SK-N-SH (cell line): ENCODE measurements at regions not wholly inside any gene's neighbourhood (a gene's known extent, or its start where the extent isn't known, plus 50 kb on each side); places are given as distances from the start of the nearest gene placed in this dataset.
A peak's percentile ranks its signal among the peaks of the same experiment; 100 is the strongest.

Experiments used
- CTCF ChIA-PET: fragments of 300-600, 350-600 bp; formaldehyde crosslinking; extraction: SDS; loops from one replicate; lab custom pipeline; 2021; lab: Yijun Ruan, JAX
- POLR2A ChIA-PET: fragments of 350-600 bp; sonication (Branson Sonifier 250); formaldehyde crosslinking; extraction: SDS; loops from one replicate; lab custom pipeline; 2020; ENCODE audit warnings: antibody characterized with exemption, inconsistent platforms; lab: Yijun Ruan, JAX
- DNase-seq: peaks from one replicate; pipeline ENCODE4 v3.0.0; 2012
- H2AFZ ChIP-seq: fragments of 200-600 bp; sonication (generic); 2 replicates; pipeline ENCODE4 v1.8.1; 2016; ENCODE audit warnings: antibody characterized with exemption, mild to moderate bottlenecking, low read depth
- H3F3A ChIP-seq: fragments of 200-600 bp; sonication (generic); replicated peaks from 2 replicates; pipeline ENCODE3; 2016; ENCODE audit warnings: antibody characterized with exemption, mild to moderate bottlenecking; ENCODE audit not compliant: insufficient read depth
- H3K27ac ChIP-seq, 2 experiments: fragments of 200-500 bp in 1 of 2; fragments of 200-600 bp in 1 of 2; sonication (Bioruptor generic) in 1 of 2; sonication (generic), shearing (Covaris generic) in 1 of 2; 2 replicates each; pipeline versions ENCODE4 v1.5.1 to v1.6.1; 2014 to 2016; ENCODE audit warnings: low read depth in 2 of 2, inconsistent platforms in 1 of 2, low read length in 1 of 2, mild to moderate bottlenecking in 1 of 2, mixed read lengths in 1 of 2
- H3K27me3 ChIP-seq: fragments of 200-600 bp; sonication (generic), shearing (Covaris generic); 2 replicates; pipeline ENCODE4 v1.6.1; 2016; ENCODE audit warnings: mixed run types; ENCODE audit not compliant: insufficient read depth
- H3K36me3 ChIP-seq, 2 experiments: fragments of 200-500 bp in 1 of 2; fragments of 200-600 bp in 1 of 2; sonication (Bioruptor generic) in 1 of 2; sonication (generic) in 1 of 2; replicated peaks in 1 of 2; 2 replicates each; pipeline versions ENCODE3 to v1.5.1; 2014 to 2016; ENCODE audit warnings: low read length in 1 of 2, mild to moderate bottlenecking in 1 of 2; ENCODE audit not compliant: insufficient read depth in 2 of 2, control insufficient read depth in 1 of 2
- H3K4me1 ChIP-seq, 2 experiments: fragments of 200-500 bp in 1 of 2; fragments of 200-600 bp in 1 of 2; sonication (Bioruptor generic) in 1 of 2; sonication (generic), shearing (Covaris generic) in 1 of 2; 2 replicates each; pipeline versions ENCODE4 v1.5.1 to v1.6.1; 2014 to 2016; ENCODE audit warnings: low read depth in 1 of 2, low read length in 1 of 2, mixed run types in 1 of 2; ENCODE audit not compliant: insufficient read depth in 2 of 2, control insufficient read depth in 1 of 2
- H3K4me2 ChIP-seq: fragments of 200-600 bp; sonication (generic), shearing (Covaris generic); 2 replicates; pipeline ENCODE4 v1.6.1; 2017; ENCODE audit warnings: mixed run types
- H3K4me3 ChIP-seq, 2 experiments: fragments of 200-500 bp in 1 of 2; fragments of 200-600 bp in 1 of 2; sonication (Bioruptor generic) in 1 of 2; sonication (generic), shearing (Covaris generic) in 1 of 2; 2 replicates each; pipeline versions ENCODE4 v1.5.1 to v1.8.1; 2014 to 2016; ENCODE audit warnings: low read depth in 2 of 2, inconsistent platforms in 1 of 2, low read length in 1 of 2, mild to moderate bottlenecking in 1 of 2, mixed read lengths in 1 of 2, moderate library complexity in 1 of 2
- H3K79me2 ChIP-seq: fragments of 200-600 bp; sonication (generic); 2 replicates; pipeline ENCODE4 v1.8.1; 2017; ENCODE audit warnings: mild to moderate bottlenecking; ENCODE audit not compliant: insufficient read depth
- H3K9ac ChIP-seq: fragments of 200-600 bp; sonication (generic); 2 replicates; pipeline ENCODE4 v1.6.1; 2017; ENCODE audit warnings: mixed run types
- H3K9me2 ChIP-seq: fragments of 200-600 bp; sonication (generic); 2 replicates; pipeline ENCODE4 v1.6.1; 2017; ENCODE audit warnings: mixed run types
- H3K9me3 ChIP-seq: fragments of 200-600 bp; sonication (generic); 2 replicates; pipeline ENCODE4 v1.6.1; 2017; ENCODE audit warnings: mixed run types, mild to moderate bottlenecking, moderate library complexity
- H4K20me1 ChIP-seq: fragments of 200-600 bp; sonication (generic); 2 replicates; pipeline ENCODE4 v1.6.1; 2017; ENCODE audit warnings: mild to moderate bottlenecking, mixed run types; ENCODE audit not compliant: insufficient read depth
- CHD2 ChIP-seq: fragments of 150-350 bp; IDR thresholded peaks from 2 replicates; pipeline ENCODE4 v1.6.1; 2018; ENCODE audit warnings: low read length; ENCODE audit not compliant: partially characterized antibody
- FOXM1 ChIP-seq: IDR thresholded peaks from 2 replicates; pipeline ENCODE4 v1.4.0; 2012; ENCODE audit warnings: low read depth, mild to moderate bottlenecking
- GABPA ChIP-seq: IDR thresholded peaks from 2 replicates; pipeline ENCODE4 v1.4.0; 2012; ENCODE audit warnings: low read depth, mild to moderate bottlenecking
- GATA2 ChIP-seq: sonication (generic); formaldehyde crosslinking; IDR thresholded peaks from 2 replicates; pipeline ENCODE4 v1.5.0; 2020; ENCODE audit warnings: mild to moderate bottlenecking, missing genetic modification reagents
- NFIC ChIP-seq: IDR thresholded peaks from 2 replicates; pipeline ENCODE4 v1.4.0; 2012; ENCODE audit warnings: borderline replicate concordance
- RAD21 ChIP-seq: IDR thresholded peaks from 2 replicates; pipeline ENCODE4 v1.6.1; 2012; ENCODE audit warnings: mild to moderate bottlenecking, low read length
- USF1 ChIP-seq: IDR thresholded peaks from 2 replicates; pipeline ENCODE4 v1.4.0; 2012; ENCODE audit warnings: low read depth, borderline replicate concordance
- YY1 ChIP-seq: IDR thresholded peaks from 2 replicates; pipeline ENCODE4 v1.4.0; 2012; ENCODE audit warnings: low read depth, mild to moderate bottlenecking
- ZBTB33 ChIP-seq: IDR thresholded peaks from 2 replicates; pipeline ENCODE4 v1.4.0; 2012; ENCODE audit warnings: low read depth, borderline replicate concordance
- WGBS: methylation state at CpG from one replicate; pipeline ENCODE4 v1.1.6; 2017; ENCODE audit warnings: low lambda C conversion rate; 5-methylcytosine and 5-hydroxymethylcytosine counted together
- TF ChIP-seq, protein P1 (sequence below): fragments of 200-600 bp; sonication (generic); IDR thresholded peaks from 2 replicates; pipeline ENCODE4 v1.6.1; 2017; ENCODE audit warnings: antibody characterized with exemption, mild to moderate bottlenecking, moderate library complexity
- TF ChIP-seq, protein P2 (sequence below): fragments of 150-350 bp; IDR thresholded peaks from 2 replicates; pipeline ENCODE4 v1.6.1; 2016; ENCODE audit warnings: mild to moderate bottlenecking, low read depth, low read length
- TF ChIP-seq, protein P3 (sequence below): IDR thresholded peaks from 2 replicates; pipeline ENCODE4 v1.4.0; 2012; ENCODE audit warnings: low read depth

DNA sequence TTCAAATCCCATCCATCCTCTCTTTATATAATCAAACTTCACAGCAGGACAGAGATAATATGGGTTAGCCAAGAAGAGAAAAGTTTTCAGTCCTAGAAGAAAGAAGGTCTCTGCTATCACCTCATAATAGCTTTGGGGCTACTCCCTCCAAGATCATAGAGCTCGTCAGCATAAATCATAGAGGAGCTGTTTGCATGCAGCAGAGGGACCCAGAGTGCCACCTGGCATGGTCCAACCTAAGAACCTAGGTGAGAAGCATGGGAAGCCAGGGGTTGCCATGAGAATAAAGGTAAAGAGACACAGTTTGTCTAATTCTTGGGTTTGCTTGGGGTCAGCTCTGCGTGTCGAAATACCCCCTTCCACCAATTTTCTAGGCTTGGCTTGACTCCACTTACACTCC lies 87.1 kb upstream of the CYP1B1 start:
- H4K20me1 ChIP-seq: no peaks in the 10 kb centered on the region
- no peak overlapping the region for H2AFZ ChIP-seq
- TF ChIP-seq RAD21 (peak; percentile 12; the same call in 1 of the 2 replicates), NFIC (no peak)
- H3K4me2 ChIP-seq: no peak overlapping the region
- no peaks in the 10 kb centered on the region for H3K9me3 ChIP-seq
- H3K9ac ChIP-seq: no peak overlapping the region
- H3K4me1 ChIP-seq: no peaks in the 10 kb centered on the region; a peak in 1 of 4 replicates
- no peaks in the 10 kb centered on the region for H3K27me3 ChIP-seq
- H3K27ac ChIP-seq: no peak overlapping the region
- H3F3A ChIP-seq: no peaks in the 10 kb centered on the region
- H3K36me3 ChIP-seq: no peaks in the 10 kb centered on the region
- 33% methylated on average over 3 of the region's 3 CpGs for WGBS
- no peak for DNase-seq
- H3K9me2 ChIP-seq: no peaks in the 10 kb centered on the region
- CTCF ChIA-PET: interaction anchor here (0.7 to 2.8 kb wide), 6 partner anchors 18 to 767 kb away, joined by 3 to 7 read pairs (median 3); partner anchors contain the start of gene CYP1B1
- no peak overlapping the region for H3K4me3 ChIP-seq
- no peaks in the 10 kb centered on the region for H3K79me2 ChIP-seq
- POLR2A ChIA-PET: no interaction called here

- Histone ChIP-seq H3K4me1 (no peaks in the 10 kb centered on the region), H3K4me2 (no peak overlapping the region), H2AFZ (no peak overlapping the region), H3K9me2 (no peaks in the 10 kb centered on the region), H3K9ac (no peak overlapping the region), H3K79me2 (no peaks in the 10 kb centered on the region), H3K36me3 (no peaks in the 10 kb centered on the region), H3K27me3 (no peaks in the 10 kb centered on the region), H3K9me3 (no peaks in the 10 kb centered on the region), H3K4me3 (no peak overlapping the region)
- POLR2A ChIA-PET: no interaction called here
- DNase-seq: no peak
- 80% methylated on average over 5 of the region's 5 CpGs for WGBS
- TF ChIP-seq GABPA (no peak), NFIC (no peak), GATA2 (CRISPR knock-in tag) (no peak), RAD21 (no peak), CHD2 (no peak), FOXM1 (no peak), USF1 (no peak), ZBTB33 (no peak), YY1 (no peak)
- TF ChIP-seq, protein P1, sequence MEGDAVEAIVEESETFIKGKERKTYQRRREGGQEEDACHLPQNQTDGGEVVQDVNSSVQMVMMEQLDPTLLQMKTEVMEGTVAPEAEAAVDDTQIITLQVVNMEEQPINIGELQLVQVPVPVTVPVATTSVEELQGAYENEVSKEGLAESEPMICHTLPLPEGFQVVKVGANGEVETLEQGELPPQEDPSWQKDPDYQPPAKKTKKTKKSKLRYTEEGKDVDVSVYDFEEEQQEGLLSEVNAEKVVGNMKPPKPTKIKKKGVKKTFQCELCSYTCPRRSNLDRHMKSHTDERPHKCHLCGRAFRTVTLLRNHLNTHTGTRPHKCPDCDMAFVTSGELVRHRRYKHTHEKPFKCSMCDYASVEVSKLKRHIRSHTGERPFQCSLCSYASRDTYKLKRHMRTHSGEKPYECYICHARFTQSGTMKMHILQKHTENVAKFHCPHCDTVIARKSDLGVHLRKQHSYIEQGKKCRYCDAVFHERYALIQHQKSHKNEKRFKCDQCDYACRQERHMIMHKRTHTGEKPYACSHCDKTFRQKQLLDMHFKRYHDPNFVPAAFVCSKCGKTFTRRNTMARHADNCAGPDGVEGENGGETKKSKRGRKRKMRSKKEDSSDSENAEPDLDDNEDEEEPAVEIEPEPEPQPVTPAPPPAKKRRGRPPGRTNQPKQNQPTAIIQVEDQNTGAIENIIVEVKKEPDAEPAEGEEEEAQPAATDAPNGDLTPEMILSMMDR: no peak
- TF ChIP-seq, protein P2, sequence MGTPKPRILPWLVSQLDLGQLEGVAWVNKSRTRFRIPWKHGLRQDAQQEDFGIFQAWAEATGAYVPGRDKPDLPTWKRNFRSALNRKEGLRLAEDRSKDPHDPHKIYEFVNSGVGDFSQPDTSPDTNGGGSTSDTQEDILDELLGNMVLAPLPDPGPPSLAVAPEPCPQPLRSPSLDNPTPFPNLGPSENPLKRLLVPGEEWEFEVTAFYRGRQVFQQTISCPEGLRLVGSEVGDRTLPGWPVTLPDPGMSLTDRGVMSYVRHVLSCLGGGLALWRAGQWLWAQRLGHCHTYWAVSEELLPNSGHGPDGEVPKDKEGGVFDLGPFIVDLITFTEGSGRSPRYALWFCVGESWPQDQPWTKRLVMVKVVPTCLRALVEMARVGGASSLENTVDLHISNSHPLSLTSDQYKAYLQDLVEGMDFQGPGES: no peak
- TF ChIP-seq, protein P3, sequence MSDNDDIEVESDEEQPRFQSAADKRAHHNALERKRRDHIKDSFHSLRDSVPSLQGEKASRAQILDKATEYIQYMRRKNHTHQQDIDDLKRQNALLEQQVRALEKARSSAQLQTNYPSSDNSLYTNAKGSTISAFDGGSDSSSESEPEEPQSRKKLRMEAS: no peak
- TF ChIP-seq, all 33 proteins: peak for 0
- no peaks in the 10 kb centered on the region for H4K20me1 ChIP-seq
- H3F3A ChIP-seq: no peaks in the 10 kb centered on the region
- H3K27ac ChIP-seq: no peak overlapping the region
- CTCF ChIA-PET: interaction anchor here (0.6 to 1.1 kb wide), 4 partner anchors 18 to 1253 kb away, joined by 3 read pairs; no protein-coding TSS in a partner anchor
These were observed 84.6 kb upstream of the CYP1B1 start for GRCh38 chr2:38160516-38160915.
